HAP-1 (cell line): ENCODE measurements at regions not wholly inside any gene's neighbourhood (a gene's known extent, or its start where the extent isn't known, plus 50 kb on each side); places are given as distances from the start of the nearest gene placed in this dataset.

Experiments used
- DNase-seq, 2 experiments: peaks; one replicate each; pipeline ENCODE4 v3.0.0-alpha.2; 2016 to 2020; ENCODE audit warnings: low spot score in 2 of 2
- H3K27me3 ChIP-seq: fragments of 250-450 bp; sonication (Bioruptor Pico); 2 replicates; pipeline ENCODE4 v1.5.1; 2020; ENCODE audit warnings: low read depth, mild to moderate bottlenecking, moderate library complexity
- H3K36me3 ChIP-seq: fragments of 250-450 bp; sonication (Bioruptor Pico); replicated peaks from 2 replicates; pipeline ENCODE4 v1.5.1; 2020; ENCODE audit warnings: mild to moderate bottlenecking
- H3K4me1 ChIP-seq: fragments of 250-450 bp; sonication (Bioruptor Pico); 2 replicates; pipeline ENCODE4 v1.5.1; 2020; ENCODE audit warnings: mild to moderate bottlenecking
- H3K4me3 ChIP-seq: fragments of 250-450 bp; sonication (Bioruptor Pico); 2 replicates; pipeline ENCODE4 v1.5.1; 2020; ENCODE audit warnings: mild to moderate bottlenecking, moderate library complexity
- H3K9me3 ChIP-seq: fragments of 250-450 bp; sonication (Bioruptor Pico); 2 replicates; pipeline ENCODE4 v1.5.1; 2020; ENCODE audit warnings: mild to moderate bottlenecking, moderate library complexity
- in situ Hi-C: fragments of 300-500 bp; cut with MboI; formaldehyde crosslinking; loops from 3 replicates; pipeline ENCODE4 v1.14.3; 2020; ENCODE audit warnings: low sequenced_read_pairs, inconsistent platforms, mixed read lengths

DNA sequence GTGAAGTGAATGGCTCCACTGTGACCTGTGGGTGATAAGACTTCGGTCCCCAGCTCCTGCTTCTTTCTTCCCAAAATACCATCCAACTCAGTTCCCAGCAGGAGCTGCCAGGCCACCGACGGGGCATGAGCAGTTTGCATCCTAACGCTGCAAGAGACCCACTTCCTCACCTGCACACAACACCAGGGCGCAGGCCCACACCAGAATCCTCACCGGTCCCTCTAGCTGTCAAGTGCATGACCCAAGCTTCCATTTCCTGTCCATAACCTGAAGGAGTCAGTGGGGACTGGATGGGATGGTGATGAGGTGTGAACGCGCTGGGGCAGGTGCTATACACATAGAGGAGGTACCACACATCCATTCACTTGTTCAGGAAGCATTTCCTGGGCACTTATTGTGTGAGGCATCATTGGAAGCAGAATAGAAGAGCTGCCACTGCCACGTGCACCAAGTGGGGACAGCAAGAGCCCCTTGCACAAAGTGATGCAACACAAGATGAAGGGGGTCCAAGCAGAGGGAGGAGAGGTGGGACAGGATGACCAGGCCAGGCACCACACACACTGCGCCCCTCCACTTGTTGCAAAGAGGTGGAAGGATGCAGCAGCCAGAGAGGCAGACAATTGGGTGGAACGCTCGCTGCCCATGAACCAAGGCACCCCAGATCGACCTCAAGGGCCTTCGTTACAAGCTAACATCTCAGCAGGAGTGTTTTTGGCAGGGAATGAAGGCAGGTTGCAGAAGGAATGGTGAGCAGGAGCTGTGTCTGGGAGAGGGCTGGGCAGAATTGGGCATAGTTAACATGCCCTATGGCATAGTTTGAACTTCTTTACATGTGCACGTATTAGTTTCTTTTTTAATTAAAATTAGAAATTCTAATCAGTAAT lies 605.8 kb upstream of the MGMT start:
- in situ Hi-C loops, result no loop called here
- no peak for DNase-seq
- H3K4me1 ChIP-seq, result no peaks in the 10 kb centered on the region
- no peak overlapping the region for H3K4me3 ChIP-seq
- H3K36me3 ChIP-seq, result no peaks in the 10 kb centered on the region
- H3K9me3 ChIP-seq, result no peaks in the 10 kb centered on the region
- H3K27me3 ChIP-seq, result no peaks in the 10 kb centered on the region

DNA sequence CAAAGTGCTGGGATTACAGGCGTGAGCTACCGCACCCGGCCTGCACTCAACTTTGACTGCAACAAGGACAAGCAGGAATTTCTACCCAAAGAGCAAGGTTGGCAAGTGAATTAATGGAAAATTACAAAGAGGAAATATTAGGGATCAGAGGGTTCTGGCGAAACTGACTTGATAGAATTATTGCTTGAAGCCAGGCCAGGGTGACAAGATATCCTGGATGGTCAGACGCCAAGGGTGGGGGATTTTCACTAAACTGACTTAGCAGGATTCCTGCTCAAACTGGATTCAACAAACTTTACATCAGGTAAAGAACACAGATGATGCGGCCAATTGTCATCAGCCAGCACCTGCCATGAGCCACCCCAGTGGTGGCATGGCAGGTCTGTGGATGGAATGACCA lies 603.6 kb upstream of the MGMT start:
- Histone ChIP-seq H3K4me3 (no peak overlapping the region), H3K27me3 (no peaks in the 10 kb centered on the region), H3K9me3 (no peaks in the 10 kb centered on the region), H3K4me1 (no peaks in the 10 kb centered on the region), H3K36me3 (no peaks in the 10 kb centered on the region)
- in situ Hi-C loops, result no loop called here
- no peak for DNase-seq

DNA sequence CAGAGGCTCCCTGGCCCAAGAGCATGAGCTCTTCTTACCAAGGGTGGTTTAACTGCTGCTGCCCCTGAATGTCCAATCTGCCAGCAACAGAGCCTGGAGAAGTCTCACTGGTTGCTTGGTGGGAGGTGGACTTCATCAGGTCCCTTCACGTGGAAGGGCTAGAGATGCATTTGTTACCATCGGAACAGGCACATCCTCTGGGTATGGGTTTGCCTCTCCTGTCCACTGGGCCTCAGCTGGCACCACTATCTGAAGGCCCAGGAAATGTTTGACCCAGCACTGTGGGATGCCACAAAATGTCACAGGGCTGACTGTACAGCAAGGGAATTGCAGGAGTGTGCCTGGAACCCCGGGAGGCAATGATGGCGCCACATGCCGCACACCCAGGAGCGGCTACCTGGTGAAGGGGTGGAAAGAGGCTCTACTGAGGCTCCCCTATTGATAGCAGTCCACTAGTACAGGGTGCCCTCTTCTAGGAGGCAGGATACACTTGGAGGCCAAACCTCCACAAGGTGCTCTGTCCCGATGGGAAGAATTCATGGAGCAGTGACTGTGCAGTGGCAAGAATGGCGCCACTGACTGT lies 603.1 kb upstream of the MGMT start:
- no peak for DNase-seq
- H3K4me3 ChIP-seq, result no peak overlapping the region
- H3K27me3 ChIP-seq, result no peaks in the 10 kb centered on the region
- H3K9me3 ChIP-seq, result no peaks in the 10 kb centered on the region
- no peaks in the 10 kb centered on the region for H3K4me1 ChIP-seq
- in situ Hi-C loops, result no loop called here
- no peaks in the 10 kb centered on the region for H3K36me3 ChIP-seq

GRCh38 chr10:128864554-128865295 lies 602.3 kb upstream of the MGMT start:
- H3K9me3 ChIP-seq, result no peaks in the 10 kb centered on the region
- DNase-seq, result no peak
- H3K36me3 ChIP-seq, result no peaks in the 10 kb centered on the region
- in situ Hi-C loops, result no loop called here
- H3K4me3 ChIP-seq, result no peak overlapping the region
- H3K4me1 ChIP-seq, result no peaks in the 10 kb centered on the region
- H3K27me3 ChIP-seq, result no peaks in the 10 kb centered on the region

DNA sequence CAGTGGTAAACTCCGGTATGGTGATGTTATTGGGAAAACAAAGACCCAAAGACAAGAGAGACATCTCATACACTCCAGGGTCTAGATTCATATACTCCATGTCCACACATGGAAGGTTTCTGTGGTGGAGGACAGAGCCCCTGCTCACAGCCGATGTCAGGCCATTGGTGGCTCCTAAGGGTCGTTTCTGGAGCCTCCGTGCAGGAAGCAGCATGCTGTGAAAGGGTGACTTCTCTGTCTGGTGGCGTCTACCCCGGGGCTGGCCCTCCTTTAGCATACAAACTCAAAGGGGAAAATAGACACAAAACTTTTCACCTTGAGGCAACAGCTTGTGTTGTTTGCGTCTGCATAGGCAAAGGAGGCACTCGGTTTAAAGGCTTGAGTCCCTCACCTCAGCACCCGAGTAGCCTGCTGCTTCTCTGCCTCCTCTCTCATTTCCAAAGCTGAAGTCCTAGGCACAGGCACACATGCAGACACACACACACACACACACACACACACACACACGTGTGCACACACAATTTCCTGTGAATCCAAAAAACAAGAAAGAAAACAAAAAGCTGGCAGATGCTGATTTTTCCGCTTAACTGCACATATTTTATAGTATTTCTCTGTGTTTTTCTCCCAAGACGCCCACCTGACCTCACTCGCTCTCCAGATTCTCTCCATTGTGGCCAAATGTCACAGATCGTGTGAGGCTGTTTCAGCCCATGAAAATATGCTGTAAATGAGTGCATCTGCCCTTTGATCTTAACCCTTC lies 601.4 kb upstream of the MGMT start:
- in situ Hi-C loops, result no loop called here

DNA sequence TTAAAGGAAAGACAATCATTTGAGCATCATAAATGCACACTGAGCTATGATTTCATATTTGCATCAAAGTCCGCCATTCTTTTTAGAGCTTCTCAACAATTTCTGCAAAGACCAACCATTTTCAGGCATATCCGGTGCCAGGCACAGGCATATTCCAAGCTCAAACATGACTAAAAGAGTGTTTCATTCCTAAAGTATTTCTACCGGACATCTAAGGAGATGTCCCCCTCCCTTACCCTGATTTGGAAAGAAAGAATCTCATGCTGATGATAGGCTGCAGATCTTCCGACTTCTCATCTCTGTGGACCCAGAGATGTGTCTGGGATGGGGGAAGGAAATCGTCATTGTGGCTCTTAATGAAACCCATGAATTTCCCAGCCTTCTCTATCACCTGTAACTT lies 600.5 kb upstream of the MGMT start:
- no peak for DNase-seq
- in situ Hi-C loops, result no loop called here
- no peaks in the 10 kb centered on the region for H3K4me1 ChIP-seq

More for the DNA sequence above, 601.4 kb upstream of the MGMT start:
- H3K27me3 ChIP-seq, result no peaks in the 10 kb centered on the region
- no peak for DNase-seq
- no peaks in the 10 kb centered on the region for H3K9me3 ChIP-seq
- H3K36me3 ChIP-seq, result no peaks in the 10 kb centered on the region
- no peak overlapping the region for H3K4me3 ChIP-seq
- H3K4me1 ChIP-seq, result no peaks in the 10 kb centered on the region

DNA sequence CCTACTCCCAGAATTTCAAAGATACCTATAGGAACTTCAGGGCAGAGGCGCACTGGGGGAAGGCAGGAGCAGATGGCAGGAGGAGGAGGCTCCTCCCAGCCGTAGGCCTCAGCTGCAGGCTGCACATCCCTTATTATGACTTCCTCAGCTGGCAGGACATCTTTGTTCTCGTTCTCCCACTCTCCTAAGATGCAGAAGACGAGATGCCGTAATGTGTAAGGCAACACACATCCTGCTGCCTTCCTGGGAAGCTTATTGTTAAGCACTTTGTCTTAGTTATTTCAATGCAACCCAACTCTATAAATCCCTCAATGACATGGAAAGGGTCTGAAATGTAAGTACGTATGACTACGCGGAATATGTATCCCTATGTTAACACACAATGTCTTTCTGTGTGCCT lies 599.8 kb upstream of the MGMT start:
- DNase-seq, result no peak
- in situ Hi-C loops, result no loop called here

More for the DNA sequence above, 600.5 kb upstream of the MGMT start:
- no peaks in the 10 kb centered on the region for H3K9me3 ChIP-seq
- no peaks in the 10 kb centered on the region for H3K36me3 ChIP-seq
- no peaks in the 10 kb centered on the region for H3K27me3 ChIP-seq
- H3K4me3 ChIP-seq, result no peak overlapping the region

DNA sequence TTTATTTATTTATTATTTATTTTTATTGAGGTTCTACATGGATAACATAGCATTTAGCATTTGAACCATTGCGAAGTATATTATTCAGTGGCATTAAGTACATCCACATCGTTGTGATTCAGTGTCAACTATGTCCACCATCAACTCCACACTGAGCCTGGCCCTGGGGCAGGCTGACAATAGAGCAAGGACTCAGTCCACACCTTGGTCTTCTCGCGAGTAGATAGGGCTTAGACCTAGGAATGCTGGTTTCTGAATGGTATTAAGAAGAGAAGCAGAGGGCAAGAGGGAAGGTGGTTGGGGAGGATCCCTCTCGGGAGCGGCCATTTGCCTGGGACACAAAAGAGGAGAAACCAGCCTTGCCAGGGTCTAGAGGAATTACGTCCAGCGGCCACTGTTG lies 599.2 kb upstream of the MGMT start:
- Histone ChIP-seq H3K4me3 (no peak overlapping the region), H3K27me3 (no peaks in the 10 kb centered on the region), H3K9me3 (no peaks in the 10 kb centered on the region), H3K36me3 (no peaks in the 10 kb centered on the region), H3K4me1 (no peaks in the 10 kb centered on the region)
- no peak for DNase-seq
- in situ Hi-C loops, result no loop called here

More for the DNA sequence above, 599.8 kb upstream of the MGMT start:
- Histone ChIP-seq H3K4me1 (no peaks in the 10 kb centered on the region), H3K27me3 (no peaks in the 10 kb centered on the region), H3K4me3 (no peak overlapping the region), H3K9me3 (no peaks in the 10 kb centered on the region), H3K36me3 (no peaks in the 10 kb centered on the region)

- no peaks in the 10 kb centered on the region for H3K9me3 ChIP-seq
- H3K4me1 ChIP-seq, result no peaks in the 10 kb centered on the region
- no peak overlapping the region for H3K4me3 ChIP-seq
- H3K36me3 ChIP-seq, result no peaks in the 10 kb centered on the region
- H3K27me3 ChIP-seq, result no peaks in the 10 kb centered on the region
- no peak for DNase-seq
- in situ Hi-C loops, result no loop called here
These were observed 598.6 kb upstream of the MGMT start for GRCh38 chr10:128868481-128868880.

GRCh38 chr10:128869101-128869749 lies 597.8 kb upstream of the MGMT start:
- Histone ChIP-seq H3K9me3 (no peaks in the 10 kb centered on the region), H3K4me1 (no peaks in the 10 kb centered on the region), H3K27me3 (no peaks in the 10 kb centered on the region), H3K36me3 (no peaks in the 10 kb centered on the region), H3K4me3 (no peak overlapping the region)
- in situ Hi-C loops, result no loop called here
- DNase-seq, result no peak

GRCh38 chr10:128870830-128871597 lies 596.0 kb upstream of the MGMT start:
- no peaks in the 10 kb centered on the region for H3K36me3 ChIP-seq
- in situ Hi-C loops, result no loop called here
- H3K27me3 ChIP-seq, result no peaks in the 10 kb centered on the region
- DNase-seq, result no peak
- no peak overlapping the region for H3K4me3 ChIP-seq
- H3K9me3 ChIP-seq, result no peaks in the 10 kb centered on the region
- no peaks in the 10 kb centered on the region for H3K4me1 ChIP-seq

DNA sequence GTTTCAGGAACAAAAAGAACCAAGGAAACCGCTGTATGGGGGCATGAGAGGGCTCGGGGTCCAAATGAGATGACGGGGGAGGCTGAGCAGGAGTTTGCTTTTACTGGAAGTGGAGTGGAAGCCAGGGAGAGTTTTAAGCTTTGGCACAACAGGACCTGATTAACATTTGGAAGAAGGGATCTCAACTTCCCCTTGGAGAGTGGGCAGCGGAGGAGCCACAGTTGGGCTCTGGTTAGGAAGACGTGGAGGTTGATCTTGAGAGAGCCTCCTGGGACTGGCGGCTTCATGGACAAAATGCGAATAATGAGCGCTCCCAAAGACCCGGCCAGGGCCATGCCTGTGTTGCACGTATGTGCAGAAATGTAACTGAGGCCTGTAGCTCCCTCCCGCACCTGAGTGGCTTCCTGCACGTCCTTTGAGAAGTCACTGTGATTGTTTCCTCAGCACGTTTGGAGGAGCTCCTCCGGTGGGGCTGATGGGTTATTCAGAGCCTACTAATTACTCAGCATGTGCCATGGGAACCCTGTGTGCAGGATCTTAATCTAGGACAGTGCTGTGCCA lies 595.3 kb upstream of the MGMT start:
- no peaks in the 10 kb centered on the region for H3K4me1 ChIP-seq
- no peaks in the 10 kb centered on the region for H3K36me3 ChIP-seq
- in situ Hi-C loops, result no loop called here
- no peak overlapping the region for H3K4me3 ChIP-seq
- no peaks in the 10 kb centered on the region for H3K9me3 ChIP-seq
- no peak for DNase-seq
- H3K27me3 ChIP-seq, result no peaks in the 10 kb centered on the region
